RPMI7951 (cell line): ENCODE measurements at regions not wholly inside any gene's neighbourhood (a gene's known extent, or its start where the extent isn't known, plus 50 kb on each side); places are given as distances from the start of the nearest gene placed in this dataset.
"Not testable (repeated sequence)": the region's sequence is repeated elsewhere in the genome, so short reads cannot be mapped to it uniquely, and the experiment has no call there.

Experiments used
- DNase-seq: peaks from one replicate; pipeline ENCODE4 v3.0.0-alpha.2; 2012; ENCODE audit warnings: low read depth

DNA sequence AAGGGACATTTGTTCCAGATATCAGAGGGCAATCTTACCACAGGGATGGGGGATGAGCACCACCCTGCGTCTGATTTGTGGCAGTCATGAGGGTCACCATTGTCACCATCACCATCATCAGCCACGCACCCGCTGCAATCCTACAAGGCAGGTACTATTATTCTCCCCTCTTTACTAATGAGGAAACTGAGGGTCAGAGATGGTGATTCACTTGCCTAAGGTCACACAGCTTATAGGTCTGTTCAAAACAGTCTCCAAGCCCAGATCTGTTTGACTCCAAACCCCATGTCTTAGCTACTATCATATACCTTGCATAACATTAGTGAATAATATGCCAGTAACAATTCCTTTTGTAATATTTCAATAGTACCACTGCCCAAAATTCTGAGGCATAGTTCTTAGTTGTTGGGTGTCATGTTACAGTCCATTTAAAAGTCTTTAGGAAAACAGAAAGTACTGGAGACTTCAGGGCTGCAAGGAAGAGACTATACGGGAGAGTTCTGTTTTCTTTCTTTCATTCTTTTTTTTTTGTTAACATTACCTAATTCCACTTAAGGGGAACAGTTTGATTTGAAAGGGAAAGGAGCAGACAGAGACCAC is 166.4 kb downstream of the C16orf95 start:
- DNase-seq: no peak

DNA sequence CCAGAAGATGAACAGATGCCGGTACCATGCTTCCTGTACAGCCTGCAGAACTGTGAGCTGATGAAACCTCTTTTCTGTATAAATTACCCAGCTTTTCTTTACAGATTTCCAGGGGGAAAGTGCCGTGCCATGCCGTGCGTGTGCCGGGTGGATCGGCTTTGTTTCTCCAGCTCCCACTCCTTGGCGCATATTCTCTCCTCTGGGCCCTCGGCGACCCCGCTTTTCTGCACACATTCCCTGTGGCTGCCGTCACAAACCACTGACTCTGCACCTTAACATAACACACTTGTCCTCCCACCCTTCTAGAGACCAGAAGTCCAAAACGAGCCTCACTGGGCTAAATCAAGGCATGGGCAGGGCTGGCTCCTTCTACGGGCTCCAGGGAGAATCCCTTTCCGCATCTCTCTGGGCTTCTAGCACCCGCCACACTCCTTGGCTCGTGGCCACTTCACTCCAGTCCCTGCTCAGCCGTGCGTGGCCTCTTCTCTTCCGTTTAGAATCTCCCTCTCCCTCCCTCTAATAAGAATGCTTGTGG is 164.9 kb downstream of the C16orf95 start:
- no peak for DNase-seq

DNA sequence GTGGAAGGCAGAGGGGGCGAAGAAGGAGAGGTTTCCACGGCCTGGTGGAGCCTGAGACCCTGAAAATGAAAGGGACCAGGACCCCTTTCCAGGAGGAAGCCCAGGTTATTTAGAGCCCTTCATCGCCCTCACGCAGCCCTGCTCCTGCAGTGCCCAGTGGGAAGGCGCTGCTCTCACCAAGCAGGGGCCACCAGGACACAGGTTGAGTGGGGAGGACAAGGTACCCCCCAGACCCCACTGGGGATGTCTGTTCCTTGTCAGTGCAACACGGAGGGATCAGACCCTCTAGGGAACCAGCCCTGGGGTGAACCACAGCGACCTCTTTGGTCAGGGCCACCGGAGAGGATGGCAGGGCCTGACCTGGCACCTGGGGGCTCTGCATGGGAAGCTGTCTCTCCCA is 163.9 kb downstream of the C16orf95 start:
- DNase-seq: no peak

DNA sequence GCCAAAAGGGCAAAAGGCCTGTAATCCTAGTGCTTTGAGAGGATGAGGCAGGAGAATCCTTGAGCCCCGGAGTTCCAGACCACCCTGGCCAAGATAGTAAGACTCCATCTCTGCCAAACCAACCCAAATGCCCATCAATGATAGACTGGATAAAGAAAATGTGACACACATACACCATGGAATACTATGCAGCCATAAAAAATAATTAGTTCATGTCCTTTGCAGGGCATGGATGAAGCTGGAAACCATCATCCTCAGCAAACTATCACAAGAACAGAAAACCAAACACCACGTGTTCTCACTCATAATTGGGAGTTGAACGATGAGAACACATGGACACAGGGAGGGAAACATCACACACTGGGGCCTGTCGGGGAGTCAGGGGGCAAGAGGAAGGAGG is 161.9 kb downstream of the C16orf95 start:
- not testable (repeated sequence) for DNase-seq

DNA sequence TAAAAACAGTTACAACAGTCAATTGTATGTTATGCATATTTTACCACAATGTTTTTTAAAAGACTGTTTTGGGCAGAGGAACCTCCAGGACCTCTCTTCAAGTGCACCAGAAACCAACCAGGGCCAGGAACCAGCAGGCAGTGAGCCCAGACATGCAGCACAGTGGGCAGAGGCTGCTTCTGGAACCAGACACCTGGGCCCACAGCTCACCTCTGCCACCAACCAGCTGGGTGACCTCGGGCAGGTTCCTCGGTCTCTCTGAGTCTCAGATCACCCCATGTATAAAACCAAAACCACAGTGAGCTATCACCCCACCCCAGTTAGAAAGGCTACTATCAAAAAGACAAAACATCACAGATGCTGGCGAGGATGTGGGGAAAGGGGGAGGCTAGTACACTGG is 161.0 kb downstream of the C16orf95 start:
- no peak for DNase-seq

DNA sequence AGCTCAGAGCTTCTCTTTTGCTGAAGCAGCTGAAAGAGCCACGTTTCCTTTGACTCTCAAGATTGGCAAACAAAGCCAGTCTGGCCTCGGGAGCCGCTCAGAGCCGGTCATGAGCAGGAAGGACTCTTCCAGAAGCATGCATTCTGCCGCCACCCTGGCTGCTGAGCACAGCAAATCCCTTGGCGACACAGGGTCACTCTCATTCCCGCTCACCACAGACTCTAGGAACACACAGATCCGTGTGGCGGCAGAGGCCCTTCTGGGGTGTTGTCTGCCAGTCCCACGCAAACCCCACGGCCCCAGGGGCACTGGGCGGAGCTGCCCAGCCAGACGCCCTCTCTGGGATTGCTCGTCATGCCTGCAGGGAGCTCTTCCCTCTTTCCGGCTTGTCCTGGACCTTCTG is 157.0 kb downstream of the C16orf95 start:
- peak; percentile 54 for DNase-seq

DNA sequence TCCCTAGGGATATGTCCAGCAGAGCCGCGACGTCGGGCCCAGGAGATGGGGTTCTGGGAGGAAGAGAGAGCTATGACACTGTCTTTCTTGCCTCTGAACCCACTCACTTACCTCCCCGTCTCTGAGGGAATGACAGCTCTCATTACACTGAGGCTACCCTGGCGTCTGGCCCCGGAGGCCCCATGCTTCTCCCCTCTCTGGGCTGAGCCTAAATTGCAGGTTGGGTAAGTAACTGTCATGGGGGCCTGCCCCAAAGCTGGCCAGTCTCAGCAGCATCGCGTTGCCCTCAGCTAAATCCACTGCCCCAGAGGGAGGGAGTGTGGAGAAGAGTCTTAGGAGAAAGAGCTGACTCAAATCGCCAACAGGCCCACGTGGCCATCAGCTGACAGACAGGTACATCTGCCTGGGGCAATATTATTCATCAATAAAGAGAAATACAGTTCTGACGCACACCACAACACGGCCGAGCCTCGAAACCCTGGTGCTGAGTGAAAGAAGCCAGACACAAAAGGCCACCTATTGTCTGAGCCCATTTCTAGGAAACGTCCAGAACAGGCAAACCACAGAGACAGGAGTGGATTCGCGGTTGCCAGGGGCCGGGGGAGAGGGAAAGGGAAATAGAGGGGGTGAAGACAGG is 156.4 kb downstream of the C16orf95 start:
- peak; percentile 35 for DNase-seq

DNA sequence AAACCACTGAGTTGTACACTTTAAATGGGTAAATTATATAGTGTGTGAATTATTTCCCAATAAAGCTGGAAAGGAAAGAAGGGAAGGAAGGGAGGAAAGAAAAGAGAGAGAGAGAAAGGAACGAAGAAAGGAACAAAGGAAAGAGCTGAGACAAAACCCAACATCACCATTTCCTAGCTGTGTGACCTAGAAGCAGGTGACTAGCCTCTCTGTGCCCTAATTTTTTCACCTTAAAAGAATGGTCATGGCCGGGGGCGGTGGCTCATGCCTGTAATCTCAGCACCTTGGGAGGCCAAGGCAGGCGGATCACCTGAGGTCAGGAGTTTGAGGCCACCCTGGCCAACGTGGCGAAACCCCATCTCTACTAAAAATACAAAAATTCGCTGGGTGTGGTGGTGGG is 155.8 kb downstream of the C16orf95 start:
- DNase-seq: not testable (repeated sequence)

DNA sequence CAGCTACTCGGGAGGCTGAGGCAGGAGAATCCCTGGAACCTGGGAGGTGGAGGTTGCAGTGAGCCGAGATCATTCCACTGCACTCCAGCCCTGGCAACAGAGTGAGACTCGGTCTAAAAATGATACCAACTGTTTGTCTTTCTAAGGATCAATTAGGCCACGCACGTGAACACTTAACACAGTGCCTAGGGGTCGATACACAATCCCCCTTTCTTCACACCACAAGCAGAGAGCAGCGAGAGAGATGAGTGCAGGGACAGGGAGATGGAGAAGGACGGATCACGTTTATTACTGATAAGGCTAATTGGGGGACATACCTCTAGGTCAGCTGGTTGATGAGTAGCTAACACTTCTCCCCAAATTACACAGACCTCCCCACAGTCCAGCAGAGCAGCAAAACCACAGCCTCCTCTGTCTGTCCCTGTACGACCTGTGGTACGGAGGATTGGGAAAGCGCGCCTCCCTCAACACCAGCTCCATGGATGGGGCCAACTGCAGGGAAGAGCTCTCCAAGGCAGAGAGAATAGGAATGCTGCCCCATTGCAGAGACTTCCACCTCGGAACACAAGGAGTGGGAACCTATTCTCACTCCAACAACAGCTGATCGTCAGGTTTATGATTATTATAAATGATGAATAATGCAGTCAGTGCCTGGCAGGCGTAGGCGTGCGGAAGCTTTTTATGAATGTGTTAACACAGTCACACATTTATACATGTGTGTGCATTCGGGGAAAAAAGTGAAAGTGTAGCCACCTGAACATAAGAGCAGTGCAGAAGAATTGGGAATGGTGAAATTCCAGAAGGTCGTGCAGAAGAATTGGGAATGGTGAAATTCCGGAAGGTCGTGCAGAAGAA is 155.1 kb downstream of the C16orf95 start:
- DNase-seq: no peak

DNA sequence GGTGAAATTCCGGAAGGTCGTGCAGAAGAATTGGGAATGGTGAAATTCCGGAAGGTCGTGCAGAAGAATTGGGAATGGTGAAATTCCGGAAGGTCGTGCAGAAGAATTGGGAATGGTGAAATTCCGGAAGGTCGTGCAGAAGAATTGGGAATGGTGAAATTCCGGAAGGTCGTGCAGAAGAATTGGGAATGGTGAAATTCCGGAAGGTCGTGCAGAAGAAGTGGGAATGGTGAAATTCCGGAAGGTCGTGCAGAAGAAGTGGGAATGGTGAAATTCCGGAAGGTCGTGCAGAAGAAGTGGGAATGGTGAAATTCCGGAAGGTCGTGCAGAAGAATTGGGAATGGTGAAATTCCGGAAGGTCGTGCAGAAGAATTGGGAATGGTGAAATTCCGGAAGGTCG is 154.4 kb downstream of the C16orf95 start:
- not testable (repeated sequence) for DNase-seq

DNA sequence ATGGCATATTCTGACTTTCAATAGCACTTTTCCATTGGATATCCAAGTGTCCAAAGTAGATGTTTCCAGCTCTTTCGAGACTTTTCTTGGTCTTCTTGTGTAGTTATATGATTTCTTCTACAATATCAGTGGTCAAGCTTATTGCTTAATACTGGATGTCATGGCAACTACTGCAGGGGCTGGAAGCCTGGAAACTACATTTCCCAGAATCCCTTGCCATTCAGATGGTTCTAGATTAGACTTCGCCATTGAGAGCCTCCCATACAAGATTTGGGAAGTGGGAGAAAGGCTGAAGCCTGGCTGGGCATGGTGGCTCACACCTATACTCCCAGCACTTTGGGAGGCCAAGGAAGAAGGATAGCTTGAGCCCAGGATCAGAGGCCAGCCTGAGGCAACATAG is 153.6 kb downstream of the C16orf95 start:
- no peak for DNase-seq

DNA sequence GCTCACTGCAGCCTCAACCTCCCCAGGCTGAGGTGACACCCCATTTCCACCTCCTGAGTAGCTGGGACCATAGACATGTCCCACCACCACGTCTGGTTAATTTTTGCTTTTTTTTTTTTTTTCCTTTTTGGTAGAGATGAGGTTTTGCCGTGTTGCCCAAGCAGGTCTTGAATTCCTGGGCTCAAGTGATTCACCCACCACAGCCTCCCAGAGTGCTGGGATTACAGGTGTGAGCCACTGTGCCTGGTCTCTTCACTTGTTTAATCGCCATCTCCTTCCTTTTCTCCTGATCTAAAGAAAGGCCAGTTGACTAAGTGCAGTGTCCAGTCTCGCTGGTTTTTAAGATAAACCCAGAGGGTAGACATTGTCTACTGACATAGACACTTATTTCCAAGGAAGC is 152.0 kb downstream of the C16orf95 start:
- DNase-seq: no peak

DNA sequence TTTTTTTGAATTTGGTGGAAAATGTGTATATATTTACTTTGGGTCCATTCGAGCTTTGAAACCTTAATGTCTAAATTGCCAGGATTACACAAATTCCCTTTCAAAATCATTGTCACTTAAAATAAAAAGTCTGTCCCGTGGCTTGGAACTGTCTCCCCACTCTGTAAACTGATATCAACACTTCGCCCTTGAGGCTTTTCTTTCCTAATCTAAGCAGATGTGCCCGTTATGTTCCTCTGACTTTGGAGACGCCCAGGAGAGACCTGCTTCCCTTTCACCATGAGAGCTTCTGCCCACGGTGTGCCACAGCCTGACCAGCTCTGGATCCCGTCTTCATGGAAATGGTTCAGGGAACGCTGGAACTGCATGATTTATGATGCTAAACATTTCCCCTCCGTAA is 151.3 kb downstream of the C16orf95 start:
- peak; percentile 18 for DNase-seq

DNA sequence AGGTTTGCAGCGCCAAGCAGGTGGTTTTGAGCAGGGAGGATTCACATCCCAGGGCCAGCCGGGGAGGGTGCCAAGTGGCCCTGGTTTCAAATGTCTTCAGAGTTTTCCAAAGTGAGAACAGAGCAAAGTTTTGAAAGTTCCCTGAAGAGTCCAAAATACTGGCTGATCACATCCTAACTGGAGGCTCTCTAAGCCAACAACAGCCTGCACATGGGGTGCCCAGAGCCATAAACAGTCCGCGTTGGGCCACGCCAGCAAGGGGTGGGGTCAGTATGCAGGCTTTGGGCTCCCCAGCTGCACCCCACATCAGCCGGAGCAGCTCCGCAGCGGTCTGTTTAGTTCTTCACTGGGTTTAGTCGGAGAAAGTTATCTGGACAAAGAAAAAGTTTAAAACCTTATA is 150.9 kb downstream of the C16orf95 start:
- DNase-seq: no peak

DNA sequence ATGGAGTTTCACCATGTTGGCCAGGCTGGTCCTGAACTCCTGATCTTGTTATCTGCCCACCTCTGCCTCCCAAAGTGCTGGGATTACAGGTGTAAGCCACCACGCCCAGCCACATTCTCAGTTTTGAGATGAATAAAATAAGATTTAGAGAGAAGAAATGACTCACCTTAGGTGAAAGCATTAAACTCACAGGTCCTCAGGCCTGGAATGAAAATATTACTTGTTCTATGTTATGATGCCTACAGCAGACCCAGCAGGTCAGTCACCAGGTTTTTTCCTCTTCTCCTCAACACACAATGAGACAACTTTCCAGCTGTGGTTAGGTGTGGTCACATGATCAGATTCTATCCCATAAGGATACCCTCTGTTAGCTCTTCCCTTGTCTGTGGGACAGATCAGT is 150.3 kb downstream of the C16orf95 start:
- DNase-seq: no peak

DNA sequence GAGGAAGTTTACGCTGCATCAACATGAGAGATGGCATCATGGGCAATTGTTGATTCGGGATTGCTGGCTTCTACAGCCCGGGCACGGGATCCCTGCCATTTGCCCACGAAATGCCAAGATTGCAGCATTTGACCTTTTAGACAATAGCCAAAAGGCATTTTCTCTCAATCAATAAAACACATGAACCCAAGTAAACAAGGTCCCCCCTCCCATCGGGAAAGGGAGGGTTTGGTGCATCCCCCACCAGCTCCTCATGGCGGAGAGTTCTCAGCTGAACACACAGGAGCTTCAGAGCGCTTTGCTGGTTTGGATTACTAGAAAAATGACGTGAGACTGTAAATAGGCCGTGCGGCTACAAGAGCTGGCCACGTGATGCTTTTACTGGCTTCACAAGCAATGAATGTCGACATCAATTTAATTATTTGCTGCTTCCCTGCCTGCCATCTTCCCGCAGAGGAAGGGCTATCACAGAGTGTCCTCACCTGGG is 147.6 kb downstream of the C16orf95 start:
- peak; percentile 40 for DNase-seq

DNA sequence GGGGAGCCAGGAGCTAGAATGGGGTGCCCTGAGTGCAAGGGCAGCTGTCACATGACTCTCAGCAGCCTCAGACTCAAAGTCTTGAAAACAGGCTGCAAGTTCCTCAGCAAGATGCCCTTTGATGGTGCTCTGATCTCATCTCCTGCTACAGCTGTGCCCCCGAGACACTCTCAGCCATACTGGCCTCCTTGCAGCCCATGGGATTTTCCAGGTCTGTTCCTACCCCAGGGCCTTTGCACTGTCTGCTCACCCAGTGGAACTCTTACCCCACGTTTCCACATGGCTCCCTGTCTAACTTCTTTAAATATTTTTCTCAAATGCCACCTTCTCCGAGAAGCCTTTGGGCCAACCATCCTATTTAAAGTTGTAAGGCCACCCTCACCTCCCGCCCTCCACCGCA is 146.9 kb downstream of the C16orf95 start:
- DNase-seq: no peak

DNA sequence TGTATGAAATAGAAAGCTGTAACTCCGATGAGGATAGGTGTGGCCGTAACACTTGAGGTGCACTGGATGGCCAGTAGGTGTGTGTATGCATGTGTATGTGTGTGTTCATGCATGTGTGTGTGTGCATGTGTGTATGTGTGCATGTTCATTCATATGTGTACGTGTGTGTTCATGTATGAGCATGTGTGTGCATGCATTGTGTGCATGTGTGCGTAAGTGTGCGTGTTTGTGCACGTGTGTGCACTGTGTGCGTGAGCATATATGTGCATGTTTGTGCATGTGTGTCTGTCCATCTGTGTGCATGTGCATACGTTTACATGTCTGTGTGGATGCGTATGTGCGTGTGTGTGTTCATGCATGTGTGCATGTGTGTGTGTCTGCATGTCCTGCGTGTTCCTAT is 145.5 kb downstream of the C16orf95 start:
- no peak for DNase-seq

DNA sequence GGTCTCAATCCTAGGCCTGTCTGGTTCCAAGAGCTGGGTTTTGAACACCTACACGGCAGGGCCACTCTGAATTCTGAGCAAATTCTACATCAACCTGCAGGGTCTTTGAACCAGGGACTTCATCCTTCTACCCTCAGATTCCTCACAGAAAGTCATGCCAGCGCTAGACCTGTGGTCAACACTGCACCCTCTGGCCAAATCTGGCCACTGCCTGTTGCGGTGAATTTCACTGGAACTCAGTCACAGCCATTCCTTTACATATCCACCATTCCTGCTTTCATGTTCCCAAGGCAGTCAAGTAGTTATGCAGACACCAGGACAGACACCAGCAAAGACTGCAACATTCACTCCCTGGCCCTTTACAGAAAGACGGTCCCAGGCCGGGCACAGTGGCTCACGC is 144.6 kb downstream of the C16orf95 start:
- DNase-seq: peak; percentile 38

DNA sequence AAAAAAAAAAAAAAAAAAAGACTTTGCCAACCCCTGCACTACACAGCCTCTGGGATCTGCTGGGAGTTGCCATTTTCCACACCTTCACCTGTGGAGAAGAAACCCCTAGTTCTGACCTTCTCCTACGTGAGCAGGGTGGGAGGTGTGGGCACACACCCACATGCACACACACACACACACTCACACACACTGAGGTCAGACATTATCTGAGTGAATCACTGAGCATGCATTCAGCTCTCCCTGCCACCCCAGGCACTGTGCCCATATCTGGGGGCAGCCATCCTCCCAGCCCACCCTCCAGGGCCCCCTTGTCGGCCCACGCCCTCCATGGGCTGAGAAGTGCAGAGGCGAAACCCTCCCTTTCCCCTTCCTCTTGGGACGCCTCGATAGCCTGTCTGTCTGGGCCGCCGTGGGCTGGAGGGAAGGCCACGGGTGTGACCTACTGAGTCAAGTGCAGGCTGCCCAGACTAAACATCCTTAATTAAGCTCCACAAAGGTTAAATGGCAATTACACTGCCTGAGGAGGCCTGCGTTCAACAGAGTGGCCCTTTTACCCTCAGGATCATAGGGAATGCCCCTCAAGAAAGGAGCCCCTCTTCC is 143.8 kb downstream of the C16orf95 start:
- peak; percentile 37 for DNase-seq

DNA sequence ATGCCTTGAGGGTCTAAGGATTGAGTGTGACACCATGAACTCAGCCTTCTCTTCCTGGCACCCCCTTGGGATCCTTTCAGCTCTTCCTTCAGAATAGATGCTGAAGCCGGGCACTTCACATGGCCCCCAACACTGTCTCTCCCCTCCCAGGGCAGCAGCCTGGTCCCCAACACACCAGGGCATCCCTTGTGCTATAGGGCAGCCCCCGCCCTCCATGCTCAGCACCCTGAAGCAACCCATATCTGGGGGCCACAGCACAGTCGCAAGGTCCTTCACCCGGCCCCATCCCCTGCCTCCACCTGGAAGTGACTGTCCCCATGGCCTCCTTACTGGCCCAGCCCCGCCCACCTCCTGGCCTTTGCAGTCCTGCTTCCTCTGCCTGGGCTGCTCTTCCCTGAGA is 143.1 kb downstream of the C16orf95 start:
- no peak for DNase-seq

DNA sequence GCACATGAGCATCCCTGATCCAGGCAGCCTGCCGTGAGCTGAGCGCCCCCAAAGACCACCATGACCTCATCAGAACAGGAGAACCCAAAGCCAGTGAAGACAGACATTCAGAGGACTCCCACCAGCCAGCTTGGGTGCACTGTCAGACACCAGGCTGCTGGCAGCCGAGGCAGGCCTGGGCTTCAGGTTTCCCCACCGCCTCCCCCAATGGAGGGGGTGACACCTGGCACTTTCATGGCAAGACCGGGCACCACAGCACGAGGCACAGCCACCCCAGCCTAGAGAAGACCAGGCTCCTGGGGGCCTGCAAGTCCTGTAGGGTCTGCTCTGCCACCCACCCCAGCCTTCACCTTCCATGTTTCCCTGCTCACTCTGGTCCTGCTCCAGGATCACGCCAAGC is 140.5 kb downstream of the C16orf95 start:
- DNase-seq: no peak
